Choroid plexus epithelial cell (primary cell): ENCODE measurements at regions not wholly inside any gene's neighbourhood (a gene's known extent, or its start where the extent isn't known, plus 50 kb on each side); places are given as distances from the start of the nearest gene placed in this dataset.

ENCODE experiments used
- DNase-seq: peaks from one replicate; pipeline ENCODE4 v3.0.0-alpha.2; 2010; ENCODE audit warnings: low read depth
- H3K4me3 ChIP-seq: 2 replicates; pipeline ENCODE4 v1.5.1; 2011; ENCODE audit warnings: low read depth, mild to moderate bottlenecking, control low read depth, low read length, moderate library complexity
- CTCF ChIP-seq: conservative IDR thresholded peaks from 2 replicates; pipeline ENCODE4 v1.5.1; 2011; ENCODE audit warnings: low read depth, mild to moderate bottlenecking, control low read depth, inconsistent platforms, low read length, moderate library complexity

- no peak for DNase-seq
- TF ChIP-seq CTCF, result no peak
- no peak overlapping the region for H3K4me3 ChIP-seq
Observed at GRCh38 chr4:56102601-56103000, 153.9 kb downstream of the CEP135 start.

- TF ChIP-seq CTCF, result no peak
- DNase-seq, result no peak
- no peak overlapping the region for H3K4me3 ChIP-seq
Observed at GRCh38 chr4:56099378-56099786, 150.6 kb downstream of the CEP135 start.

- H3K4me3 ChIP-seq, result no peak overlapping the region
- DNase-seq, result no peak
- no peak for TF ChIP-seq CTCF
Observed at GRCh38 chr4:56093576-56093975, 144.8 kb downstream of the CEP135 start.

GRCh38 chr4:56092540-56092939, 143.8 kb downstream of the CEP135 start:
- no peak for TF ChIP-seq CTCF
- no peak for DNase-seq
- no peak overlapping the region for H3K4me3 ChIP-seq

GRCh38 chr4:56086561-56086960, 137.8 kb downstream of the CEP135 start:
- H3K4me3 ChIP-seq, result no peak overlapping the region
- TF ChIP-seq CTCF, result no peak
- no peak for DNase-seq

- TF ChIP-seq CTCF, result no peak
- H3K4me3 ChIP-seq, result no peak overlapping the region
- peak; percentile 47 for DNase-seq
Observed at GRCh38 chr4:56086073-56086541, 137.4 kb downstream of the CEP135 start.

GRCh38 chr4:56085275-56085674, 136.5 kb downstream of the CEP135 start:
- TF ChIP-seq CTCF, result no peak
- peak; percentile 14 for DNase-seq
- no peak overlapping the region for H3K4me3 ChIP-seq
